ENCODE measurements at regions not wholly inside any gene's neighbourhood (a gene's known extent, or its start where the extent isn't known, plus 50 kb on each side); places are given as distances from the start of the nearest gene placed in this dataset.
"Not testable (repeated sequence)": the region's sequence is repeated elsewhere in the genome, so short reads cannot be mapped to it uniquely, and the experiment has no call there.

DNA sequence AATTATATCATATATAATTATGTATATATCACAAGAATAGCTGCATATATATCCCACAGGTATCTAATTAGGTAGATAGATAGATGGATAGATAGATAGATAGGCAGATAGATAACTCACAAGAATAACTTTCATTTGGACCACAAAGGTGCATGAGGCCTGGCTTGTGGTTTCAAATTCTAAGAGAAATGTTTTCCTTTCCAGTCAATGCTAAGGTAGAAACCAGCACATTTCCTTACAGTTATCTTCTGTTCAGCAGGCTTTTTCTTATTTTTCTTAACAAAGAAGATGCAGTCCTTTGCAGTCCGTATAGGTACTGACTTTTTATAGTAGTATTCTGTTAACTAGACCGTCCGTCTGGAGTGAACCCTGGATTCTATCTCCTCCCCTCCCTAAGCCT, 152.9 kb upstream of the ANKFN1 start:
- no peak for DNase-seq (ENCODE audit: low read depth in 2 of 2)

DNA sequence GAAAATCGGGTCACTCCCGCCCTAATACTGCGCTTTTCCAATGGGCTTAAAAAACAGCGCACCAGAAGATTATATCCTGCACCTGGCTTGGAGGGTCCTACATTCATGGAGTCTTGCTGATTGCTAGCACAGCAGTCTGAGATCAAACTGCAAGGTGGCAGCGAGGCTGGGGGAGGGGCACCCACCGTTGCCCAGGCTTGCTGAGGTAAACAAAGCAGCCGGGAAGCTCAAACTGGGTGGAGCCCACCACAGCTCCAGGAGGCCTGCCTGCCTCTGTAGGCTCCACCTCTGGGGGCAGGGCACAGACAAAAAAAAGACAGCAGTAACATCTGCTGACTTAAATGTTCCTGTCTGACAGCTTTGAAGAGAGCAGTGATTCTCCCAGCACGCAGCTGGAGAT, 150.6 kb upstream of the ANKFN1 start:
- DNase-seq (ENCODE audit: low read depth in 2 of 2), result not testable (repeated sequence)

DNA sequence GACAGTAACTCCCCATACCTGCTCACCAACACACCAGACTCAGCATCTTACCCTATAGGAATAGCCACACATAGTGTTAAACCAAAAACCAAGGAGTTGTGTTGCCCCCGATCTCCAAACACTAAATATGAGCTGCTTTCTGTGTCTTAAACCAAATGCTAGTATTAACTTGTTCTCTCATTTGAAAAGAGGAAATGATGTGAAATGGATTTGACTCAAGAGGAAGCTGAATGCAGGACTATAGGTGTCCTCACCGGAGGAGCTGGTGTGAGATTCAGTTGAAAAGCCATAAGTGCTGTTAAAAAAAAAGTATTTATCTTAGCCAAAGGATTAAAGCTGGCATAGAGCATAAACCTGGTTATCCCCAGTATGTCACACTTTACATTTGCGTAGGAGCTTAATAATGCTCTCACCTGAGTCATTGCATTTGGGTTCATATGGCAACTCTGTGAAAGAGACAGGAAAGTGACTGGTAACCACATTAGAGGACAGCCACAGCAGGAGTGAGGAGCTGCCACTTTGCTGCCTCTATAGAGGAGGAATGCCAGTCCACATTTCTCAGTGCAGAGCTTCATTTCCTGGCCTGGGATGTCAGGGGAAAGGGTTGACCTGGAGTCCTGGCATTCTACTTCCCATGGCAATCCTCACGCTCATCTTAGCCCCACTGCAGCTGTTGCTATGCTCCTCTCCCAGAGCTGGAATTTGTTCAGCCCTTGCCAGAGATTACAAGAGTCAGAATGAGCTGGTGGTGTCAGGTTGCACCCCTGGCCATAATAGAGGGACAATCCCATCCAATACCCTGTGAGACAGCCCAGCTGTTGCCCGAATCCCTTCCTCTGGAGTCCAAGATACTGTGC, 143.3 kb upstream of the ANKFN1 start:
- DNase-seq (ENCODE audit: low read depth in 2 of 2), result no peak

DNA sequence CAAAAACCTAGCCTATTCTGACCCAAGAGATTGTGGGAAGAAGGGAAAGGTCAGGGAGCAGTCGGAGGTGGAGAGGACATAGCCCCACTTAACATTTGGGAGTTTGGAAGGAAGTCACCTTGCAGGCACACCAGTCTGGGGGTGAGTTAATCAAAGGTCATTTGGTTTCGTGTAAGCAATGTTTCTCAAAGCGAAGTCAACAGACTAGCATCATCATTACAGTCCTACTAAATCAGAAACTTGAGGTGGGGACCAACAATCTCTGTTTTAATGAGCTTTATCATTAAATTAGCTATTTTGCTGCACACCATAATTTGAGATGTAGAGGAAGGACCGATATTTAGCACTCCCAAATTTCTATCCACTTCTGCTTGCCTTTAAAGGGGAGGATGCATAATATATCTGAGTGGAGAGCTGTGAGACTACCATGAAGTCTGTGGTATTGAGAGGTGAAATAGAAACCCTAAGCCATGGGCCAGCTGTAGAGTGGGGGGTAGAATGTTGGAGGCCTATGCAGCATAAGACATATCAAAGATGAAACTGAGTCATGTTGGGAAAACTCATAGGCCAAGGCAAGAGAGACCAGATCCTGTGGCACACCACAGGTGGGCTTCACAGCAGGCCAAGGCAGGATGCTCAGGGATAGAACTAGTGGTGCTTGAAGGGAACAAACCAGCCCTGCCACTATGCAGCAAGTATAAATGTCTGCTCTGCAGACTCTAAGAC, 141.7 kb upstream of the ANKFN1 start:
- no peak for DNase-seq (ENCODE audit: low read depth in 2 of 2)

DNA sequence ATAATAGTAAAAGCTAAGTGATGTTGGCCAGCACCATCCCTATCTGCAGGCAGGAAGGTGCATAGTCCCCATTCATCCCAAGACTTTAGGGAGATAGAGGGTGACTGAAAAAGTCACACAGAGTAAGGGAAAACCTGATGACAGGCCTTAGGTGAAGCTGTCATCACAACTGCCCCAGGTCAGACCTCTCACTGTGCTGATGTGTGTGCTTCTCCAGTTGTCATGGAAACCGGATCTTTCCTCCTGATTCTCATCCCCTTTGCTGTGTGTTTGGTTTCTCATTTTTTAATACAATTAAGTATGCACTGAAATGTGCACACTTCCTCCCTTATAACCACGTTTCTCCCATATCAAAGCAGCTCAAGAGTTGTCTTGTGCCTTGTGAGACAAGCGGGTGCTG, 135.1 kb upstream of the ANKFN1 start:
- no peak for DNase-seq (ENCODE audit: low read depth in 2 of 2)

DNA sequence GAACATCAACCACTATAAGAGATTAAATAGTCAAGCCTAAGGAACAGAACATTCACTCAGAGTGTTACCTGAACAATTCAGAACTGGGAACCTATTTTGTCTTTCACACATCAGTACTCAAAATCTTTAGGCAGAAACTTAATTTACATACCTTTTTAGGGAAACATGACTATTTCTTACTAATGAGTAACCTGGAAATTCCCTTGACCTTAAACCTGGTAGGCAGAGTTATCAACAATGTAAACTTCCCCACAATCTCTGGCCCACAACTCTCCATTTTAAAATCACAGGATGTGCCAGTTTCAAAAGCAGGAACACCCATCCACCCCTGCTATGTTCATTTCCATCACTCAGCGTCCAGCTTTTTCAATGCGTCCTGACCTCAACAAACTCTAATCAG, 132.9 kb upstream of the ANKFN1 start:
- DNase-seq (ENCODE audit: low read depth in 2 of 2), result no peak

DNA sequence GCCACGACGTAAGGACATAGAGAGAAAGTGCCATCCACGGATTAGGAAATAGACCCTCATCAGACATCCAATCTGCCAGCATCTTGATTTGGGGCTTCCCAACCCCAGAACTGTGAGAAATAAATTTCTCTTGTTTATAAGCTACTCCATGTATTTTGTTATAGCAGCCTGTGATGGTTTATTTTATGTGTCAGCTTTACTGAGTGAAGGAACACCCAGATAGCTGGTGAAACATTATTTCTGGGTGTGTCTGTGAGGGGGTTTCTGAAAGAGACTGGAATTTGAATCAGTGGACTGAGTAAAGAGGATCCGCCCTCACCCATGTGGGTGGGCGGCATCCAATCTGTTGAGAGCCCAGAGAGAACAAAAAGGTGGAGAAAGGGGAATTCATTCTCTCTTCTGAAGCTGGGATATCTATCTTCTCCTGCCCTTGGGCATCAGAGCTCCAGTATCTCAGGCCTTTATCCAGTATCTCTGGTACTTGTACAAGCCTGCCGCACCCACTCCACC, 131.5 kb upstream of the ANKFN1 start:
- no peak for DNase-seq (ENCODE audit: low read depth in 2 of 2)

DNA sequence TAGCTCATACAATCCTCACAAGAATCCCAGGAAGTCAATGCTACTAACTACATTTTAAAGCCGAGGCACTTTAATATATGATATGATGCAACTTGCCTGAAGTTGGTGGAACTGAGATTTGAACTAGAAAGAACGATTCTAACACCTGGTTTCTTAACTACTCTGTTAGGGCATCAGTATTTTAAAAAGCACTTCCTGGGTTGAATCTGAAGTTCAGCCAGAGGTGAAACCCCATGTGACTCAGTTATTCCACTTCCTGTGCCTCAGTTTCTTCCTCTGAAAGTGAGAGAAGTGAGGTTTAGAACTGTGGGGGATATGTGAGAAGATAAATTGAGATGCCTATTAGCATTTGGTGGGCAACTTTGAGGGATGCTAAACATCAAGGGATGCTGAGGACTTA, 129.4 kb upstream of the ANKFN1 start:
- no peak for DNase-seq (ENCODE audit: low read depth in 2 of 2)

DNA sequence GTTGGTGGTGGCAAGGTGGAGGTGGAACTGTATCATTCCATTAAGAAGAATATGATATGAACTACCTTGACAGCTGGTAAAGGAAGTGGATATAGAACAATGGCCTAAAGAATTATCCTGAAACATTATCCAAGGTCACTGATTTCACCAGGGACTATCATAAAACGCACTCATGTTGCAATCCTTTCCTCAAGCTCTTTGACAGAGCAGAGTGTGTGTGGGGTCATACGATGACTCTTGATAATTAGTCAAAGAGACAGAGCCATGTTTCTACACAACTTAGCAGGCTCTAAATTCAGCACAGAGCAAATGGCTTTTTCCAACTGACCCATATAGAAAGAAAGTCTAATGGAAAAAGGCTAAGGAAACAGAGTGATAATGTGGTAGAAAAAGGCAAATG, 126.4 kb upstream of the ANKFN1 start:
- no peak for DNase-seq (ENCODE audit: low read depth in 2 of 2)

DNA sequence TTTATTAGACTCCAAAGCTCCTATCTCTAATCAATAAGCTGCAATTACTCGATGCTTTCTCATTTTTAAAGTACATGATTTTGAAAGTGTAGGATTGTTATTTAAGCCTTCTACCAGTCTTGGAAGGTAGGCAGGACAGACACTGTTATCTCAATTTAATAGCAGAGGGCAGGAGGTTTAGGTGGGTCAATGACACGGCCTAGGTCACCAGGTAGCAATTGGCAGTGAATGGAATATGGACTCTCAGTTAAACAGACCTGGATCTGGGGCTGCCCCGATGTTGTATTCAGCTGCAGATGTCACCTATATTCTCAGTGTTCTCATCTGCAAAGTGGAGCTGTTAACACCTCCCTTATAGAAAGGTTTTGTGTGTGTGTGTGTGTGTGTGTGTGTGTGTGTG, 124.4 kb upstream of the ANKFN1 start:
- DNase-seq (ENCODE audit: low read depth in 2 of 2), result no peak

DNA sequence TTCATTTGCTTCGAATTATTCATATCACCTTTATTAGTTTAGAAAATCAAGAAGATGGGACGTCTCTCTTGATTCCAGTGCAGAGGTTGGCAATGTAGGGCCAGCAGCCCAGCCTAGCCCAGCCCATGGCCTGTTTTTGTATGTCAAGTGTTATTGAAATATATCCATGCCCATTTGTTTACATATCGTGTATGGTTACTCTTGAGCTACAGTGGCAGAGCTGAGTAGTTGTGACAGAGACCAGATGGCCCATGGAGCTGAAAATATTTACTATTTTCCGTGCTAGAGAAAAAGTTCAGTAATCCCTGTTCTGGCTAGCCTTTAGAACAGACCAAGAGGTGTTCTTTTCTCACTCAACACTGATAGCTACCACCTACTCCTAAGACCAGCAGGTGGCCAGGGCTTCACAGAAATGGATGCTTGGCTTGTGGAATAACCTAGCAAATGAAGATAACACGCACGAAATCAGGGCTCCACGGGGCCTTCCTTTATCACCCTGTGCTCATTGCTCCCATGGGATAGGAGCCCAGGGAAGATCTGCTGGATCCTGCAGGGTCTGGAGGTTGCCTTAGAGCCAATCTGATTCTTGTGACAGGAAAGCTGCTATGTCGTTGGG, 123.2 kb upstream of the ANKFN1 start:
- DNase-seq (ENCODE audit: low read depth in 2 of 2), result no peak

DNA sequence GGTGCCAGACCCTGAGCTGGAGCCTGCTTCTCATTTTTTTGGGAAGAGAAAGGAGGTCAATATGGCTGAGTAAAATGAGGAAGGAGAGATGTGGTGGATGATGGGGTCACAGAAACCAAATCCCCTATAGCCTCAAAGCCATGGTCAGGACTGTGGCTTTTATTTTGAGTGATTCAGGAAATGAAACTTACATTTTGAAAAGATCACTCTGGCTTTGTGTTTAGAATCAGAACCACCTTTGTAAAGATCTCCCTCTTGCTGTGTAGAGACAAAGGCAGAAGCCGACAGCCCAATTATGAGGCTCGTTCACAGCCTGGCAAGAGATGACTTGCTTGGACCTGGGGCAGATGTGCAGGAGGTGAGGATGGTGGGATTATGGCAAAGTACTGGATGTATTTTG, 121.6 kb upstream of the ANKFN1 start:
- DNase-seq (ENCODE audit: low read depth in 2 of 2), result no peak

DNA sequence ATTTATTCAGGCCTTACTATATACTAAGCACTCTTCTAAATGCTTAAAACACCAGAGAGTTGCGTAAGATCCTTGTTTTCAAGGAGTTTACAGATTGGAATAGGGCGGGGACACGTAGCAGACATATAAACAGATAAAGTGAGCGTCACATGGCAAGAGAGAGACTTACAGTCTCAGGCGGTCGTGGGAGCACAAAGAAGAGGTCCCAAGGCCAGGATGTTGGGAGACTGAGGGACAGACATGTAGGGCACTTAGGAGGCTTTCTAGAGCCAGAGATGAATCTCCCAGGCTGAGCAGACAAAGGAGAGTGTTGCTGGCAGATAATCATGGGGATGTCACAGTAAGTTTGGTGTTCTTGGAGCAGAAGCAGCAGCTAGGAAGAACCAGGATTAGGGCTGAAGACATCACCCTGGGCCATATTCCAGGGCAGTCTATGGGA, 119.1 kb upstream of the ANKFN1 start:
- DNase-seq (ENCODE audit: low read depth in 2 of 2), result no peak

DNA sequence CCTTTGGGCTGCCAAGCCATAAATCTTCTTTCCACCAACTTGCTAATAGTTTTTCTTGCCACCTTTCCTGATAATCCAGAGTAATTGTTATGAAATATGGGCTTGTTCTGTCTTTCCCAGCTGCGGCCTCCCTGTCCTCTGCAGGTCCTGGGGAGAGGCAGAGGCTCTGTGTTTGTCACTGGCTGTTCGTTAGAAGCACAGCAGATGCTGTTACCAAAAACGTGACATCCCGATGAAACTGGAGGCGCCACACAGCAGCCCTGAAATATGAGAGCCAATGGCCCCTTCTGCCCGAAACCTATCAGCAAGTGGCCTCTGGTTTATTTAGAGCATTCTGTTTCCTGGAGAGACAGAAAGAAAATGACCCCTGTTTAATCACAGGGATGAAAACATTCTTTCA, 115.1 kb upstream of the ANKFN1 start:
- no peak for DNase-seq (ENCODE audit: low read depth in 2 of 2)

DNA sequence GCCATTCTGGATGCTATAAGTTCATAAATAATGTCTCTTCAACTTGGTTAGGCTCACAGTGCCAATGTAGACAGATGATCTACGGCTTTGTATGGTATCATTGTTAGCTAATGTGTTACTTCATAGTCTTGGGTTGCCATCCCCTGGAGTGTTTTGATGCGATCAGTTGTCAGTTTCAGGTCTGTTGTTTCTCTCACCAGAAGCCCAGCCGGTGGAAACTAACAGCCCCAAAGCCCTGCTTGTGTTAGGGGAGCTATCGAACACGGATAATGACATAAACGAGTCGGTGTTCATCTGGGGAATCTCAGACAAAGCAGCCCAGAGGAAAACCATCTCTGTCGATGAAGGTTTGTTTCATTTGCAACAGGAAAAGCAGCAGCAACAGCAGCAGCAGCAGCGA, 107.4 kb upstream of the ANKFN1 start:
- DNase-seq (ENCODE audit: low read depth in 2 of 2), result no peak

DNA sequence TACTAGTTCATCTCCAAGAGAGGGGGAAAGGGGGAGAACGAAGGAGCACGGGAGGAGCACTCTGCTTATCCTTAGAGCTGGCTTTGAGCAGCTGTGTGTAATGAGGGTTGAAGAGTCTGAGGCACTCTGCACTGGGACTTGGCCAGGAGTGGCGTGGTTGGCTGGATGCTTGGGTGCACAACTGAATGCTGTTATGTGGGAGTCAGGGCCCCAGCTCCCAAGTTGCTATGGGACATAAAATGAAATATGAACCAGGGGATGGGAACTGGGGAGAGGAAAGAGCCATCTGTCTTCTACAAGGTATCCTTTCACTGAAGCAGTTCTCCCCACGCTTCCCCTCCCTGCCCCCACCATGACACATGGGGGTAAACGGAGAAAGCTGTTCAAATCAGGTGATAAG, 105.9 kb upstream of the ANKFN1 start:
- no peak for DNase-seq (ENCODE audit: low read depth in 2 of 2)

DNA sequence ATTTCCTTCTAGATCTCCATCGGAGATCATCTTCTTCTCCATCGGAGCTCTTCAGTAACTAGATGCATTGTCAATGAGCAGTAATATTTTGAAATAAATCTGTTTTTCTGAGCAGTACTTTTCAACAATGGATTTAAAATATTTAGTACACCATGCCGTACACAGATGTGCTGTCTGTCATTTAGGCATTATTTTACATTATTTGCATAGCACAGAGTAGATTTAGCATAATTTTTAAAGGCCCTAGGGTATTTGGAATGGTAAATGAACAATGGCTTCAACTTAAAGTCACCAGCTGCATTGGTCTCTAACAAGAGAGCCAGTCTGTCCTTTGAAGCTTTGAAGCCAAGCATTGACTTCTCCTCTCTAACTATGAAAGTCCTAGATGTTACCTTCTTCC, 95.4 kb upstream of the ANKFN1 start:
- DNase-seq (ENCODE audit: low read depth in 2 of 2), result no peak

DNA sequence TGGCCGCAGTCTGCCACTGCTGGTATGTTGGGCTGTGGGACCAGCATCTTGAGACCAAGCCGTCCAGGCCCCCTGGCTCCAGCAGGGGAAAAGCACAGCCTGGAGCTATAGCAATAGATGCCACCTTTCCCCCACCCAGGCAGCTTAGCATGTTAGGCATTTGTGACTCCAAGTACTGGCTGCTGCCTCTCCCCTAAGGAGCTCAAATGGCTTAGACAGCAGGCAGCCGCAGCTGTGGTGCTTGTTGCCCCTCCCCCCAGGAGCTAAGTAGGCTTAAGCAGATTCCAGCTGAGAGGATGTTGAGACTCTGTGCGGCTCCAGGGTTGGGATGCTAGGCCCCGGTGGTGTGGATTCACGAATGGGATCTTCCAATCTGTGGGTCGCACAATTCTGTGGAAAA, 88.8 kb upstream of the ANKFN1 start:
- DNase-seq (ENCODE audit: low read depth in 2 of 2), result no peak

DNA sequence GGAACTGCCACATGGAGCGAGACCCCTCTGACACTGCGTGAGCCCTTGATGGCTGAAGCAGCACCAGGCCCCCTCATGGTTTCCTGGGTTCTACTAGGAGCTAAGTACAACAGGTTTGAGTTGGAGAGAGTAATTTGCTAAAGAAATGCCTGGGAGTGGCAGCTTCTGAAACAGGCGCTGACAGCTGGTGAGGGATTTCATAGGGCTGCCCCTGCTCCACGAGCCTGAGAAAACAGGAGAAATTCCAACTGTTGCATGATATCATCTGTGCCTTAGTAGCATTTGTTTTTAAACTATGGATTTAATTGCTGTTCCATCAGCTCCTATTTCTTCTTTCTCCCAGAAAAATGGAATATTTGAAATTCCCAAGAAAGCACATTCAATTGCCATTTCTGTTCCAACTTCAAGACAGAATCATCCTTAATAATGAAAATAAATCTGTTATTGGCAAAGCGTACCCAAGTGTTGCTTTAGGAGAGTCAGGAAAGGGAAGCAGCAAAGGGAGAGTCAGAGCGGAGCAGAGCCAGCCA, 78.8 kb upstream of the ANKFN1 start:
- no peak for DNase-seq (ENCODE audit: low read depth in 2 of 2)

DNA sequence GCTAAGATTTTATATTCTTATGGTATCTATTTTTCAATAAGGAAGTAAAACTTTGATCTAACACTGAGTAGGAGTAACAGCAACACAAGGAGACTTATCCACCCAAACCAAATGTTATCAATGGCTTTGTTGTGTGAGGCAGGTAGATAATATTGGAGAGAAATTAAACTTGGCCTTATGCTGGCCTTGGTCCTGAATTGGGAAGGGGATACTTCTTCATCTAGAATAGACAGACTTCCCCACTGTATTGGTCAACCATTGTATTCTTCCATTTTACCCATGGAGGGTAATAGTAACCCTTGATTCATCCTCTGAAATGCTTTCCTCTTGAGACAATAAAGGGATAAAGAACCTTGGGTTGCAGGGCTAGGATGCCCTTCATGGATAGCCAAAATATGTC, 76.3 kb upstream of the ANKFN1 start:
- DNase-seq (ENCODE audit: low read depth in 2 of 2), result no peak

DNA sequence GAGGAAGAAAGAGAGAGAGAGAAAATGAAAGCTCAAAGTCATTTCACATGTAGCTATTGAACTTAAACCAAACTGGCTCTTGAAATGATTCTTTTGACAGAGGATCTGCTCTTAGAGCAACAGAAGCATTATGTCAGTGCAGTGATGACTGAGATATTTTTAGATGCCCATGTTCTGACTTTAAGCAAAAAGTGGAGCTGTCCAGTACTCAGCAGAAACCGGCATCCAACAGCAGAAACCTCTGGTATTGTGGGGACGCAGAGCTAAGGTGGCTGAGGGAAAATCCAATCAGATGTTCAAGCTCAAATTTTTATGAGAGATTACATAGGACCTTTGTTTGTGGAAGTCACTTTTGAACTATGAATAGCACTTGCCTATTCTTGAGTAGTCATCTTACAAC, 69.8 kb upstream of the ANKFN1 start:
- no peak for DNase-seq (ENCODE audit: low read depth in 2 of 2)

DNA sequence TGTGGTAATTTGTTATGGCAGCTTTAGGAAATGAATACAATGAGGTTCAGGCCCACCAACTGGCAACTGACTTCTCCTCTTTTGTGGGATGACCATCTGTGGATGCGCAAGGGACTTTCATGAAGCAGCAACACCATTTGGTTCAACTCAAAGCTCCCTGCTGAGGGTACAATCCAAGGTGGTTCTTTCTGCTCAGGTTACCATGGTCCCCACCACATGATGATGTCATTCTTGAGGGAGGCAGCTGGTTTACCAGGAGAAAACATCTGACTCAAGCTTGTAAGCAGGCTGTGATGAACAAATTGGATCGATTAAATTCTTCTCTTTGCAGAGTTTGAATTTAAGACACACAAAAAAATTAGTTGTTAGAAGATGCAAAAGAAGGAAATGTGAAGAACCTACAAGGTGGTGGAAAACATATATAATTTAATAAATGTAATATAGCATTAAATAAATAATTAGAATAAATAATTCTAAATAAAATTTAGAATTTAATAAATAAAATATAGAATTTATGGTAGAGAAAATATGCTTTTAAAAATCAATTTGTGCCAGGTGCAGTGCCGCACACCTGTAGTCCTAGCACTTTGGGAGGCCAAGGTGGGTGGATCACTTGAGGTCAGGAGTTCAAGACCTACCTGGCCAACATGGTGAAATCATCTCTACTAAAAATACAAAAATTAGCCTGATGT, 67.6 kb upstream of the ANKFN1 start:
- DNase-seq (ENCODE audit: low read depth in 2 of 2), result no peak

Data from activated CD4-positive, alpha-beta T cell treated with anti-CD3 and anti-CD28 coated beads for 24 hours (primary cell).